Liver (tissue), 3 donors: ENCODE measurements at regions not wholly inside any gene's neighbourhood (a gene's known extent, or its start where the extent isn't known, plus 50 kb on each side); places are given as distances from the start of the nearest gene placed in this dataset.

Source experiments
- RAD21 ChIP-seq, 2 donors: IDR thresholded peaks; 2 replicates each; pipeline ENCODE4 v1.6.1; 2016; ENCODE audit warnings: antibody characterized with exemption in 2 of 2, mild to moderate bottlenecking in 2 of 2
- TF ChIP-seq, protein P1 (sequence below): fragments of 150-350 bp; IDR thresholded peaks from 2 replicates; pipeline ENCODE4 v1.5.1; 2017; ENCODE audit warnings: improper control_type of control experiment, low read depth, low read length; ENCODE audit not compliant: missing input control
- TF ChIP-seq, protein P2 (sequence below): IDR thresholded peaks from 2 replicates; pipeline ENCODE4 v1.6.1; 2016; ENCODE audit warnings: antibody characterized with exemption
- TF ChIP-seq, protein P3 (sequence below): IDR thresholded peaks from 2 replicates; pipeline ENCODE4 v1.6.1; 2016; ENCODE audit warnings: antibody characterized with exemption
- TF ChIP-seq, protein P4 (sequence below): IDR thresholded peaks from 2 replicates; pipeline ENCODE4 v1.6.1; 2016; ENCODE audit warnings: antibody characterized with exemption
- donor health status: healthy.
- donor health status: healthy.

DNA sequence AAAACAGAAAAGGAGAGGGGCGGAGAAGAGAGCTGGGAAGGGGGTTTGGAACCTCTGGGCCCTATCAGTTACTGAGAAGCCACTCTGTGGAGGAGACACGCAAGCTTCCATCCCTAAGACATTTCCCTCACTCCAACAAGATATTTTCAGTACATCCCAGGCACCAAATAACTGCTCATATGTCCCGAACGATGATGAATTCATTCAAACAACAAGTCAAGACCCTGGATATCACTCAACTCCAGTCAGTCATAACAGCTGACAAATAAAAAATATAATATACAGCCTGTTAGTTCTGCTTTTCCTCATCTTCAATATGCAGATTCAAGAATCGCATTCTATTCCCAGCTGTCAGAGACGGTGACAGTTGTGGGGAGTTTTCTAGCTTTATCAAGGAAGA is 104.0 kb upstream of the ZFHX3 start:
- TF ChIP-seq, protein P1, sequence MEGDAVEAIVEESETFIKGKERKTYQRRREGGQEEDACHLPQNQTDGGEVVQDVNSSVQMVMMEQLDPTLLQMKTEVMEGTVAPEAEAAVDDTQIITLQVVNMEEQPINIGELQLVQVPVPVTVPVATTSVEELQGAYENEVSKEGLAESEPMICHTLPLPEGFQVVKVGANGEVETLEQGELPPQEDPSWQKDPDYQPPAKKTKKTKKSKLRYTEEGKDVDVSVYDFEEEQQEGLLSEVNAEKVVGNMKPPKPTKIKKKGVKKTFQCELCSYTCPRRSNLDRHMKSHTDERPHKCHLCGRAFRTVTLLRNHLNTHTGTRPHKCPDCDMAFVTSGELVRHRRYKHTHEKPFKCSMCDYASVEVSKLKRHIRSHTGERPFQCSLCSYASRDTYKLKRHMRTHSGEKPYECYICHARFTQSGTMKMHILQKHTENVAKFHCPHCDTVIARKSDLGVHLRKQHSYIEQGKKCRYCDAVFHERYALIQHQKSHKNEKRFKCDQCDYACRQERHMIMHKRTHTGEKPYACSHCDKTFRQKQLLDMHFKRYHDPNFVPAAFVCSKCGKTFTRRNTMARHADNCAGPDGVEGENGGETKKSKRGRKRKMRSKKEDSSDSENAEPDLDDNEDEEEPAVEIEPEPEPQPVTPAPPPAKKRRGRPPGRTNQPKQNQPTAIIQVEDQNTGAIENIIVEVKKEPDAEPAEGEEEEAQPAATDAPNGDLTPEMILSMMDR, result no peak
- TF ChIP-seq, protein P2, sequence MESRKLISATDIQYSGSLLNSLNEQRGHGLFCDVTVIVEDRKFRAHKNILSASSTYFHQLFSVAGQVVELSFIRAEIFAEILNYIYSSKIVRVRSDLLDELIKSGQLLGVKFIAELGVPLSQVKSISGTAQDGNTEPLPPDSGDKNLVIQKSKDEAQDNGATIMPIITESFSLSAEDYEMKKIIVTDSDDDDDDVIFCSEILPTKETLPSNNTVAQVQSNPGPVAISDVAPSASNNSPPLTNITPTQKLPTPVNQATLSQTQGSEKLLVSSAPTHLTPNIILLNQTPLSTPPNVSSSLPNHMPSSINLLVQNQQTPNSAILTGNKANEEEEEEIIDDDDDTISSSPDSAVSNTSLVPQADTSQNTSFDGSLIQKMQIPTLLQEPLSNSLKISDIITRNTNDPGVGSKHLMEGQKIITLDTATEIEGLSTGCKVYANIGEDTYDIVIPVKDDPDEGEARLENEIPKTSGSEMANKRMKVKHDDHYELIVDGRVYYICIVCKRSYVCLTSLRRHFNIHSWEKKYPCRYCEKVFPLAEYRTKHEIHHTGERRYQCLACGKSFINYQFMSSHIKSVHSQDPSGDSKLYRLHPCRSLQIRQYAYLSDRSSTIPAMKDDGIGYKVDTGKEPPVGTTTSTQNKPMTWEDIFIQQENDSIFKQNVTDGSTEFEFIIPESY, result no peak
- no peak for TF ChIP-seq RAD21 (IDR thresholded peaks at IDR 0.05)
- TF ChIP-seq, protein P3, sequence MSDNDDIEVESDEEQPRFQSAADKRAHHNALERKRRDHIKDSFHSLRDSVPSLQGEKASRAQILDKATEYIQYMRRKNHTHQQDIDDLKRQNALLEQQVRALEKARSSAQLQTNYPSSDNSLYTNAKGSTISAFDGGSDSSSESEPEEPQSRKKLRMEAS, result no peak
- TF ChIP-seq, protein P4, sequence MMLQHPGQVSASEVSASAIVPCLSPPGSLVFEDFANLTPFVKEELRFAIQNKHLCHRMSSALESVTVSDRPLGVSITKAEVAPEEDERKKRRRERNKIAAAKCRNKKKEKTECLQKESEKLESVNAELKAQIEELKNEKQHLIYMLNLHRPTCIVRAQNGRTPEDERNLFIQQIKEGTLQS, result no peak
